ENCODE measurements at regions not wholly inside any gene's neighbourhood (a gene's known extent, or its start where the extent isn't known, plus 50 kb on each side); places are given as distances from the start of the nearest gene placed in this dataset.

GRCh38 chr1:88175120-88175630, 508.9 kb upstream of the PKN2 start:
- DNase-seq (ENCODE audit: insufficient read length, low spot score, missing footprints): no peak
- TF ChIP-seq CTCF (IDR thresholded peaks at IDR 0.05; ENCODE audit: extremely low read depth, low read depth, low read length): no peak
- H3K4me2 ChIP-seq (ENCODE audit: insufficient read depth, low read length): no peak overlapping the region
- no peaks in the 10 kb centered on the region for H3K79me2 ChIP-seq (ENCODE audit: insufficient read depth, low read length)
- no peak overlapping the region for H2AFZ ChIP-seq (ENCODE audit: low read length)
- H3K36me3 ChIP-seq (ENCODE audit: insufficient read depth, low read length): no peaks in the 10 kb centered on the region
- no peaks in the 10 kb centered on the region for H3K4me1 ChIP-seq (ENCODE audit: insufficient read depth, low read length)
- H3K27me3 ChIP-seq (ENCODE audit: insufficient read depth, low read length): no peaks in the 10 kb centered on the region
- no peaks in the 10 kb centered on the region for H4K20me1 ChIP-seq (ENCODE audit: insufficient read depth, low read length)
- no peak overlapping the region for H3K4me3 ChIP-seq (ENCODE audit: insufficient read depth, low read length)
- no peaks in the 10 kb centered on the region for H3K9me3 ChIP-seq (ENCODE audit: low read depth, low read length)
- H3K27ac ChIP-seq (ENCODE audit: low read depth, low read length): no peak overlapping the region

- Histone ChIP-seq H3K4me1 (ENCODE audit: insufficient read depth, low read length) (no peaks in the 10 kb centered on the region), H3K79me2 (ENCODE audit: insufficient read depth, low read length) (no peaks in the 10 kb centered on the region), H3K27me3 (ENCODE audit: insufficient read depth, low read length) (no peaks in the 10 kb centered on the region), H2AFZ (ENCODE audit: low read length) (no peak overlapping the region), H3K4me2 (ENCODE audit: insufficient read depth, low read length) (no peak overlapping the region), H4K20me1 (ENCODE audit: insufficient read depth, low read length) (no peaks in the 10 kb centered on the region), H3K9me3 (ENCODE audit: low read depth, low read length) (no peaks in the 10 kb centered on the region), H3K4me3 (ENCODE audit: insufficient read depth, low read length) (no peak overlapping the region), H3K36me3 (ENCODE audit: insufficient read depth, low read length) (no peaks in the 10 kb centered on the region), H3K27ac (ENCODE audit: low read depth, low read length) (no peak overlapping the region)
- no peak for TF ChIP-seq CTCF (IDR thresholded peaks at IDR 0.05; ENCODE audit: extremely low read depth, low read depth, low read length)
- DNase-seq (ENCODE audit: insufficient read length, low spot score, missing footprints): no peak
These were observed 508.3 kb upstream of the PKN2 start for GRCh38 chr1:88175631-88176226.

DNA sequence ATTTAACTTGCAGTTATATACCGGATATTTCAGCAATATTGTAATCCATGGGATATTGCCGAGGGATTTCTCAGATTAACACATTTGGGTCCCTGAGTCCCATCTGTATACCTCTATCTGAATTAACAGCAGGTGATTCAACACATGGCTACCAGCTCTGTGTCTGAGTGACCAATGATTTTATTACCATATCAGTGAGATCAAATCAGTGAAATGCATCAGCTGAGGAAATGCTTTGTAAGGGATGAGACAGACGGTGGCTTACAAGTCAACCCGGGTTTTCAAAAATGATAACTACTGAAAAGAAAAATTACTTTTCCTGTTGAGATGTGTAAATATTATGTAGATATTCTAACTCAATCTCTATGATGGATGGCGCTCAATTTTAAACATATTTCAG, 504.1 kb upstream of the PKN2 start:
- no peak overlapping the region for H2AFZ ChIP-seq (ENCODE audit: low read length)
- no peaks in the 10 kb centered on the region for H3K9me3 ChIP-seq (ENCODE audit: low read depth, low read length)
- H3K27ac ChIP-seq (ENCODE audit: low read depth, low read length): no peak overlapping the region
- DNase-seq (ENCODE audit: insufficient read length, low spot score, missing footprints): no peak
- no peaks in the 10 kb centered on the region for H3K79me2 ChIP-seq (ENCODE audit: insufficient read depth, low read length)
- H3K27me3 ChIP-seq (ENCODE audit: insufficient read depth, low read length): no peaks in the 10 kb centered on the region
- H3K4me1 ChIP-seq (ENCODE audit: insufficient read depth, low read length): no peaks in the 10 kb centered on the region
- no peaks in the 10 kb centered on the region for H4K20me1 ChIP-seq (ENCODE audit: insufficient read depth, low read length)
- no peak overlapping the region for H3K4me2 ChIP-seq (ENCODE audit: insufficient read depth, low read length)
- no peak overlapping the region for H3K4me3 ChIP-seq (ENCODE audit: insufficient read depth, low read length)
- no peak for TF ChIP-seq CTCF (IDR thresholded peaks at IDR 0.05; ENCODE audit: extremely low read depth, low read depth, low read length)
- H3K36me3 ChIP-seq (ENCODE audit: insufficient read depth, low read length): no peaks in the 10 kb centered on the region

- no peaks in the 10 kb centered on the region for H3K27me3 ChIP-seq (ENCODE audit: insufficient read depth, low read length)
- H4K20me1 ChIP-seq (ENCODE audit: insufficient read depth, low read length): no peaks in the 10 kb centered on the region
- DNase-seq (ENCODE audit: insufficient read length, low spot score, missing footprints): peak; percentile 45
- no peaks in the 10 kb centered on the region for H3K79me2 ChIP-seq (ENCODE audit: insufficient read depth, low read length)
- no peak overlapping the region for H3K27ac ChIP-seq (ENCODE audit: low read depth, low read length)
- no peak overlapping the region for H3K4me2 ChIP-seq (ENCODE audit: insufficient read depth, low read length)
- H3K36me3 ChIP-seq (ENCODE audit: insufficient read depth, low read length): no peaks in the 10 kb centered on the region
- H3K9me3 ChIP-seq (ENCODE audit: low read depth, low read length): no peaks in the 10 kb centered on the region
- no peaks in the 10 kb centered on the region for H3K4me1 ChIP-seq (ENCODE audit: insufficient read depth, low read length)
- peak overlapping the region; percentile 40 for H2AFZ ChIP-seq (ENCODE audit: low read length)
- no peak overlapping the region for H3K4me3 ChIP-seq (ENCODE audit: insufficient read depth, low read length)
- peak; percentile 100 for TF ChIP-seq CTCF (IDR thresholded peaks at IDR 0.05; ENCODE audit: extremely low read depth, low read depth, low read length)
These were observed 503.5 kb upstream of the PKN2 start for GRCh38 chr1:88180449-88181108.

All from osteoblast (primary cell).